HK-2 (cell line): ENCODE measurements at regions not wholly inside any gene's neighbourhood (a gene's known extent, or its start where the extent isn't known, plus 50 kb on each side); places are given as distances from the start of the nearest gene placed in this dataset.
"Not testable (repeated sequence)": the region's sequence is repeated elsewhere in the genome, so short reads cannot be mapped to it uniquely, and the experiment has no call there.

Experiments
- DNase-seq: peaks from one replicate; pipeline ENCODE4 v3.0.0-alpha.2; 2018; ENCODE audit not compliant: unreplicated experiment

GRCh38 chr12:92987362-92987761 lies 58.3 kb upstream of the EEA1 start:
- no peak for DNase-seq

GRCh38 chr12:92987846-92988621 lies 58.9 kb upstream of the EEA1 start:
- no peak for DNase-seq

- DNase-seq: no peak
These were observed 59.6 kb upstream of the EEA1 start for GRCh38 chr12:92988622-92989130.

DNA sequence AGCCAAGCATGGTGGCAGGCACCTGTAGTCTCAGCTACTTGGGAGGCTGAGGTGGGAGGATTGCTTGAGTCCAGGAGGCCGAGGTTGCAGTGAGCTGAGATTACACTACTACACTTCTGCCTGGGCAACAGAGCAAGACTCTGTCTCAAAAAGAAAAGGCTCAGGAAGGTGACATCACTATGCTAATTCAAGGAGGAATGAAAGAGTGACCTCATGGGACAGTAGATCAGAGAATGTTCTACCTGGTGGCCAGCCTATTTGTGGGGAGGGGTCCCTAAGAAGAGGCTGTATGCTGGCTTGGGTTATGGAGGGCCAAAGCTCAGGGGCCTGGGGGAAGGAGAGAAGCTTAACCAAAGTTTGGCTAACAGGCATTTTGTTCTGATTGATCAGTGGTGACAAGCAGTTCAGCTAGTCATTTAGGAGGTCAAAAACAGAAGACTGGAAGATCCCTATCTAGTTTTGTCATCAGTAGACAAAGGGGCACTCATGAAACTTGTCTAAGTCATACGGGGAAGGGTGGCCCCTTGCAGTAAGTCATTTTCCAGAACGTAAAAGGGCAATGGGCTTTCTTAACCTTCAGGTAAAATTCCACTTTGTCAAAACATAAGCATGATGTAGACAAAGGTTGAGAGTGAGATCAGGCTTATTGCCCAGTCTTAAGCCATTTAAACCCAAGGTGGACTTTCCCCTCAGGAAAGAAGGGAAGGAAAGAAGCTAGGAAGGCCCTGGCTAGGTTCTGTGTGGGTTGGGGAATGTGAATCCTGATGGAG lies 60.8 kb upstream of the EEA1 start:
- DNase-seq: no peak

- no peak for DNase-seq
These were observed 62.0 kb upstream of the EEA1 start for GRCh38 chr12:92991134-92991533.

- DNase-seq: no peak
These were observed 62.9 kb upstream of the EEA1 start for GRCh38 chr12:92992041-92992440.

DNA sequence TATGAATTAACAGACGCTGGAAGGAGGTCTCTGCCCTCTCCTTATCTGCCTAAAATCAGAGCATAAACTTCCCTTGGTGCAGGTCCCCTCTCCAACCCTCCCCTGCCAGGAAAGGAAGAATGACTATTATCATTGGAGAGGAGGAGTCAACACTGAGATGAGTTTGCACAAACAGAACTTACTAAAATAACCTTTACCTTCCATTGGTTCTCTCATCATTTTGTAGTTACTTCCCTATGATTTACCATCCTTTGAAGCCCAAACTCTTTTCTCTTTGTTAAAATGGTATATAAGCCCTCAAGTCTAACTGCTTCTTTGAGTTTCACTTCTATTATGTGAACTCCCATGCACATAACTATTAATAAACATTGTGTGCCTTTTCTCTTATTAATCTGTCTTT lies 64.2 kb upstream of the EEA1 start:
- DNase-seq: no peak

GRCh38 chr12:92995258-92995903 lies 66.3 kb upstream of the EEA1 start:
- DNase-seq: no peak

GRCh38 chr12:93000026-93000425 lies 70.9 kb upstream of the EEA1 start:
- no peak for DNase-seq

- no peak for DNase-seq
These were observed 72.3 kb upstream of the EEA1 start for GRCh38 chr12:93001407-93001806.

- DNase-seq: no peak
These were observed 73.4 kb upstream of the EEA1 start for GRCh38 chr12:93002293-93003054.

- DNase-seq: no peak
These were observed 74.6 kb upstream of the EEA1 start for GRCh38 chr12:93003531-93004239.

DNA sequence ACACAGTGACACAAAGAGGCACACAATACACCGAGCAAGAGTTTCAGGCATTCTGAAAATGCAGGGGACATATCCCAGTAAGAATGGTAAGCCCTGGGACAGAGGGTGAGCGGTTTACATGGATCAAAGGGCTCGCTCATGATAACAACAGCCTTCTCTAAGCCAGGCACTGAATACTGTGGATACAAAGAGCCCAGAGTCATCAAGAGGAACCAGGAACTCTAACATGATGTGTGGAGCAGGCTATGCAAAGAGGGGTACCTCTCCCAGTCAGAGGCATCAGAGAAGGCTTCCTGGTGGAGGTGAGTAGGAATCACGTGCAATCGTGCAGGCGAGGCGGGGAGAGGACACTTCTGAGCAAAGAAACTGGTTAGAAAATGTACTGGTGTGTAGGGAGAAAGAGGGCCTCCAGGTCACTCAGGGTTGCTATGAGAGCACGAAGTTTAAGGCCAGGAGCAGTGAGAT lies 76.9 kb upstream of the EEA1 start:
- no peak for DNase-seq

DNA sequence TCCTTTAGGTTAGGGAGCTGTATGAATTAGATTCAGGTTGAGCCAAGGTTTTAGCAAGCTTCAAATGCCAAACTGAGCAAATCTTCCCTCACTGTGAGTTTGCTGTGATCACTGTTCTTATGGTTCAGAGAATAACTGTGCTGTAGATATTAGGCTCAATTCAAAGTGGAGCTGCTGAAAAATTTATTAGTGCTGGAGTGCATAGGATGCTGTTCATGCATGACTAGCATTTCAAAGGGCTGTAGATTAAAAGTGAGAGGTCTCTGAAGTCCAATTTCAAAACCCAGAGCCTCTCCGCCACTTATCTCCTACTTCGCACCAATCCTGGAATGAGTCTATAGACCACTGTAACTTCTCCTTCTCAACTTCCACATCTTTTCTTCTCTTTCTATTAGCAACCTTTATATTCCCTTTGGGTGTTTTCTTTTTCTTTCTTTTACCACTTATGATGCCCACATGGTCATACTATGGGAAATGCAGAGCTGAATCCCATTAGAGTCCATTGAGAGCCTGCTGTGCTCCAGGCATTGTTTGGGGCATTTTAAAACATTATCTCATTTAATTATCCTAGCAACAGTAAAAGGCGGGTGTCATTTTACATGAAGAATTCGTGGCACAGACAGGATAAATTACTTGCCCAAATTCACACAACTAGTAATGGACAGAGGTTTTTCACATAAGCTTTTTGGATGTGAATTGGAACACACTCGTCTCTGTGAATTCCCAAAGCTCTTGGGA lies 77.5 kb upstream of the EEA1 start:
- no peak for DNase-seq

- DNase-seq: no peak
These were observed 78.4 kb upstream of the EEA1 start for GRCh38 chr12:93007544-93007943.

- no peak for DNase-seq
These were observed 79.1 kb upstream of the EEA1 start for GRCh38 chr12:93008044-93008778.

DNA sequence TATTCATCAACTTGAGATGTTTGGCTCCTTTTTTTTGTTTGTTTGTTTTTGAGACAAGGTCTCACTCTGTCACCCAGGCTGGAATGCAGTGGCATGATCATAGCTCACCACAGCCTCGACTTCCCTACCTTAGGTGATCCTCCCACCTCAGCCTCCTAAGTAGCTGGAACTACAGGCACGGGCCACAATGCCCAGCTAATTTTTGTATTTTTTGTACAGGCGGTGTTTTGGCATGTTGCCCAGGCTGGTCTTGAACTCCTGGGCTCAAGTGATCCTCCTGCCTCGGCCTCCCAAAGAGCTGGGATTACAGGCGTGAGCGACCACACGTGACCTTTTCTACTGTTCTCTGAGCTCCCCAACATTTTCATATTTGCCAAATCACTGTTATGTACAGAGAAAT lies 79.8 kb upstream of the EEA1 start:
- DNase-seq: not testable (repeated sequence)

DNA sequence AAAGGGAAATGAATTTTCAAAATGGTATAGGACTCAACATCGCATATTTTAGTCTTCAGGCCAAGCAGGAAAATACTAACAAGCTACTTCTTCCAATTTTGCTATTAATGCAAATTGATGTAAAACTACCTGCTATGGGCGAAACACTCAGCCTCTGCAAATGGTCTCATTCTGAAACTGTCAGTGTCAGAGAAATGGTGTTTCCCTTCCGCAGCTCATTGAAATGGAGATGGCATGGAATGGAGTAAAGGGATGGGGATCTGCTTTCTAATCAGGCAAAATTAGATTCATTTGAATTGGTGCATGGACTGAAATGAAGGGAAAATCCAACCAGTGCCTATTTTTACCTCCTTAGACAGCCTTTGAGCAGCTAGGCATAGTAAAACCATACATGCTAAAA lies 80.4 kb upstream of the EEA1 start:
- no peak for DNase-seq

- DNase-seq: no peak
These were observed 81.4 kb upstream of the EEA1 start for GRCh38 chr12:93010461-93010860.

GRCh38 chr12:93011100-93011499 lies 82.0 kb upstream of the EEA1 start:
- no peak for DNase-seq
